Ascending aorta (tissue), 2 donors: ENCODE measurements at regions not wholly inside any gene's neighbourhood (a gene's known extent, or its start where the extent isn't known, plus 50 kb on each side); places are given as distances from the start of the nearest gene placed in this dataset.

ENCODE experiments used
- DNase-seq, 2 donors: peaks; one replicate each; pipeline ENCODE4 v3.0.0-alpha.2; 2019; ENCODE audit warnings: low spot score in 2 of 2
- H3K27ac ChIP-seq, 2 donors: fragments of 200-600 bp; sonication (generic); one replicate each; pipeline ENCODE4 v1.5.1; 2016 to 2017; ENCODE audit warnings: mild to moderate bottlenecking in 1 of 2
- H3K27me3 ChIP-seq: fragments of 200-600 bp; sonication (generic); one replicate; pipeline ENCODE4 v1.5.1; 2017
- H3K36me3 ChIP-seq, 2 donors: fragments of 200-600 bp; sonication (generic); one replicate each; pipeline ENCODE4 v1.5.1; 2016
- H3K4me1 ChIP-seq, 2 donors: fragments of 200-600 bp; sonication (generic); one replicate each; pipeline ENCODE4 v1.5.1; 2016 to 2017; ENCODE audit warnings: mild to moderate bottlenecking in 1 of 2
- H3K4me3 ChIP-seq, 2 donors: fragments of 200-600 bp; sonication (generic); one replicate each; pipeline ENCODE4 v1.5.1; 2016 to 2017; ENCODE audit warnings: mild to moderate bottlenecking in 1 of 2
- H3K9me3 ChIP-seq, 2 donors: fragments of 200-600 bp; sonication (generic); one replicate each; pipeline ENCODE4 v1.5.1; 2016
- intact Hi-C: fragments of 100-400 bp; cut with DNase I; formaldehyde crosslinking; loops from one replicate; pipeline ENCODE4 v1.15.1; 2023
- TF ChIP-seq, protein P1 (sequence below), 3 experiments: fragments of 200-600 bp in 2 of 3; fragments of 450-650 bp in 1 of 3; sonication (generic) in 2 of 3; IDR thresholded peaks; one replicate each; pipeline ENCODE4 v1.5.1; 2016 to 2019; ENCODE audit warnings: antibody characterized with exemption in 3 of 3, mild to moderate bottlenecking in 1 of 3, moderate library complexity in 1 of 3

DNA sequence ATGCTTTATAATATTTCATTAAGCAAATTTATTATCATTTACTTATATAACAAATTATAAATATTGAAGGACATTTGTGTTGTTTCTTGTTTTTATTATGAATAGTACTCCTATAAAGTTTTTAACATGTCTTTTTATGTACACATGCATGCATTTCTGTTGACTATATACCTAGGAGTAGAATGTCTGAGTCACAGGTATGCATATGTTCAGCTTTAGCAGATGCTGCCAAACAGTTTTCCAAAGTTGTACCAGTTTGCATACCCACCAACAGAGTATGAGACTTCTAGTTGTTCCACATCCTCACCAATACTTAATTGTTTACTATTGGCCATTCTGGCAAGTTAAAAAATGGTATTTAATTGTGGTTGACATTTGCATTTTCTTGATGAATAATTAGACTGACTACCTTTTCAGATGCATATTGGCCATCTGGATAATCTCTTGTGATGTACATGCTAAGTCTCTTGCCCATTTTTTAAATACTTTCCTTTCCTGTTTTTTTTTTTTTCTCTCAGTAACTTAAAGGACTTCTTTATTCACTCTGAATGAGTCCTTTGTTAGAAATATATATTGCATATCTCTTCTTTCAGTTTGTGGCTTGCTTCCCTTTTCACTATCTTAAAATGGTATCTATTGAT lies 132.2 kb upstream of the TRIM2 start:
- Histone ChIP-seq H3K9me3 (no peaks in the 10 kb centered on the region), H3K27ac (no peak overlapping the region), H3K27me3 (no peaks in the 10 kb centered on the region), H3K4me3 (no peak overlapping the region), H3K4me1 (no peaks in the 10 kb centered on the region), H3K36me3 (no peaks in the 10 kb centered on the region)
- TF ChIP-seq, protein P1, sequence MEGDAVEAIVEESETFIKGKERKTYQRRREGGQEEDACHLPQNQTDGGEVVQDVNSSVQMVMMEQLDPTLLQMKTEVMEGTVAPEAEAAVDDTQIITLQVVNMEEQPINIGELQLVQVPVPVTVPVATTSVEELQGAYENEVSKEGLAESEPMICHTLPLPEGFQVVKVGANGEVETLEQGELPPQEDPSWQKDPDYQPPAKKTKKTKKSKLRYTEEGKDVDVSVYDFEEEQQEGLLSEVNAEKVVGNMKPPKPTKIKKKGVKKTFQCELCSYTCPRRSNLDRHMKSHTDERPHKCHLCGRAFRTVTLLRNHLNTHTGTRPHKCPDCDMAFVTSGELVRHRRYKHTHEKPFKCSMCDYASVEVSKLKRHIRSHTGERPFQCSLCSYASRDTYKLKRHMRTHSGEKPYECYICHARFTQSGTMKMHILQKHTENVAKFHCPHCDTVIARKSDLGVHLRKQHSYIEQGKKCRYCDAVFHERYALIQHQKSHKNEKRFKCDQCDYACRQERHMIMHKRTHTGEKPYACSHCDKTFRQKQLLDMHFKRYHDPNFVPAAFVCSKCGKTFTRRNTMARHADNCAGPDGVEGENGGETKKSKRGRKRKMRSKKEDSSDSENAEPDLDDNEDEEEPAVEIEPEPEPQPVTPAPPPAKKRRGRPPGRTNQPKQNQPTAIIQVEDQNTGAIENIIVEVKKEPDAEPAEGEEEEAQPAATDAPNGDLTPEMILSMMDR (IDR thresholded peaks at IDR 0.05): no peak
- intact Hi-C loops: no loop called here
- no peak for DNase-seq

DNA sequence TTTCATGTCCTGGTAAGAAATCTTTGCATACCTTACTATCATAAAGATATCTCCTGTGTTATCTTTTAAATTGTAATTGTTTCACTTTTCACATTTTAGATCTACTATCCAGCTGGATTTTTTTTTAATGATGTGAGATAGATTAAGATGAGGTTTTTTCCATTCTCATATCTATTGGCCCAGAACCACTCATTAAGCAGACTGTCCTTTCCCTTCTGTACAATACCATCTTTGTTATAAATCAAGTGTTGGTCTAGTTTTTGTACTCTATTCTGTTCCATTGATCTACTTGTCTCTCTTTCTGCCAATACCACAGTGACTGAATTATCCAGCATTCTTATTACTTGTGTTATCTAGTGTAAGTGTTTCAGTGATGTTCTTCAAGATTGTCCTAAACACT lies 131.6 kb upstream of the TRIM2 start:
- intact Hi-C loops: no loop called here
- Histone ChIP-seq H3K27me3 (no peaks in the 10 kb centered on the region), H3K4me3 (no peak overlapping the region), H3K36me3 (no peaks in the 10 kb centered on the region), H3K9me3 (no peaks in the 10 kb centered on the region), H3K4me1 (no peaks in the 10 kb centered on the region), H3K27ac (no peak overlapping the region)
- TF ChIP-seq, protein P1 (IDR thresholded peaks at IDR 0.05): no peak
- no peak for DNase-seq

DNA sequence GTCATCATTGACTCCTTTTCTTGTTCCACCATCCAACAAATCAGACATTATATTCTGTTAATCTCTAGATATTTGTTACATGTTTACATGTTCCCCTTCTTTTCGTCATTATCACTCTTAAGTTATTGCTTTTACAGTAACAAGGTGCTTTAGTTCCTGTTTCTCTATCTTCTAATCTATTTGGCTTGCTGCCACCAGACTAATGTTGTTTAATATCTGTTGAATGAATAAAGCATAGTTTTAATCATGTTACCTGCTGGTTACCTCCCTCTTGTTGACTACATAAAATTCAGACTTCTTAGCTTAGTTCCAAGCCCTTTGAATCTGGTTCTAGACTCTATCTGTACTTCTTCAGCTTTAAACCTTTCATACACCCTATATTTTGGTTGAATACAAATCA lies 129.8 kb upstream of the TRIM2 start:
- Histone ChIP-seq H3K27me3 (no peaks in the 10 kb centered on the region), H3K4me3 (no peak overlapping the region), H3K36me3 (no peaks in the 10 kb centered on the region), H3K4me1 (no peaks in the 10 kb centered on the region), H3K27ac (no peak overlapping the region), H3K9me3 (no peaks in the 10 kb centered on the region)
- TF ChIP-seq, protein P1 (IDR thresholded peaks at IDR 0.05): no peak
- no peak for DNase-seq
- intact Hi-C loops: no loop called here

DNA sequence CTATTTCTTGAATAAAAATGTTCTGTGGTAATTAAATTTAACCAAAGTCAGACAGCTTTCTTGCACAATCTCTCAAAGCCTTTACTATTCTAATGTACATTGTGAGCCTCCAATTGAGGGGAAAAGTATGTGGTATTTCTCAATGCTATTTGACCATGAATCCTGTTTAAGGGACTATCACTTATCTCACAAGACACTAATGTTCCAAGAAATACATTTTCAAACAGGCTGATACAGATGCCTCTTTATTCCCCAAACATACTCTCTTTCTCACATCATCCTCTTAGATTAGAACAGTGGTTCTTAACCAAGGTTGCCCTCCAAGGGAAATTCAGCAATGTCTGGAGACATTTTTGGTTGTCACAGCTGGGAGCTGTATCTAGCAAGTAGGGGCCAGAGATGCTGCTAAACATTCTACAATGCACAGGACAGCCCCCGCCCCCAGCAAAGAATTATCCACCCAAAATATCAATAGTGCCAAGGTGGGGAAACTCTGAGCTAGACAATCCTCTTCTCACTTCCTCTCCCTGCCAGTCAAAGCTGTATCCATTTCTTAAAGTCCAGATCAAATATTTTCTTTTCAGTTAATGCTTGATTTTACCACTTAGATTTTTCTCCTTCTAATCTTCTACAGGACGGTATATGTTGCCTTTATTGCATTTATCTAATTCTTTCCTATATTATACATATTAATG lies 129.2 kb upstream of the TRIM2 start:
- Histone ChIP-seq H3K27me3 (no peaks in the 10 kb centered on the region), H3K4me1 (no peaks in the 10 kb centered on the region), H3K4me3 (no peak overlapping the region), H3K27ac (no peak overlapping the region), H3K36me3 (no peaks in the 10 kb centered on the region), H3K9me3 (no peaks in the 10 kb centered on the region)
- DNase-seq: no peak
- TF ChIP-seq, protein P1 (IDR thresholded peaks at IDR 0.05): no peak
- intact Hi-C loops: no loop called here

DNA sequence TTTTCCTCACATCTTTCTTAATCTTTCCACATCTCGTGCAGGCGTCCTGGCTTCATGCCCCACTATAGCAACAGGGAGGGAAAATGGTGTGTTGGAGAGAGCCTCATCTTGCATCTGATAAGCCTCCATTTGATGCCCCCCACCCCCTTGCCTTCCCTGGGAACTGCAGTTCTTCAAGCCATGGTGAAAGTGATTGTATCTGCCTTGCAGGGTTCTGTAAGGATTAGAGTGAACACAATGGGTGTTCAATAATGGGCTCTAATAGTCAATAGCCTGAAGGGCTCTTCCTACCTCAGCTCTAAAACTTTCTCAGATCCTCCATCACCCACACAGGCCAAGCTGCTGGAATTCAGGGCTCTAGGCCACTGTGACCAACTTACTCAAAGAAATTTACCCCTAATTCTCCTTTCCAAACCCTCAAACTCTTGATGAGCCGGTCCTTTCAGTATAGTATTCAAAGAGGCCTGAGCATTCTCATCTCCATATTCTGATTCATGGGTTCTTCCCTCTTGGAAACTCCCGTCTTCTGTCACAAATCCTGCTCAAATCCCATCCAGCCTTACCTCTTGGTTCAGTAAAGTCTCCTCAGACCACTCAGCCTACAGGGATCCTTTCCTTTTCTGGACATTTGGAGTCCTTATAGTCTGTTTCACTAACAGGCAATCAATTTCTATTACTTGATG lies 128.3 kb upstream of the TRIM2 start:
- H3K9me3 ChIP-seq: no peaks in the 10 kb centered on the region
- no peaks in the 10 kb centered on the region for H3K36me3 ChIP-seq
- DNase-seq: no peak
- no peak overlapping the region for H3K4me3 ChIP-seq
- H3K27me3 ChIP-seq: no peaks in the 10 kb centered on the region
- H3K4me1 ChIP-seq: no peaks in the 10 kb centered on the region
- intact Hi-C loops: no loop called here
- no peak overlapping the region for H3K27ac ChIP-seq
- TF ChIP-seq, protein P1 (IDR thresholded peaks at IDR 0.05): no peak
